ENCODE measurements at regions not wholly inside any gene's neighbourhood (a gene's known extent, or its start where the extent isn't known, plus 50 kb on each side); places are given as distances from the start of the nearest gene placed in this dataset.

DNA sequence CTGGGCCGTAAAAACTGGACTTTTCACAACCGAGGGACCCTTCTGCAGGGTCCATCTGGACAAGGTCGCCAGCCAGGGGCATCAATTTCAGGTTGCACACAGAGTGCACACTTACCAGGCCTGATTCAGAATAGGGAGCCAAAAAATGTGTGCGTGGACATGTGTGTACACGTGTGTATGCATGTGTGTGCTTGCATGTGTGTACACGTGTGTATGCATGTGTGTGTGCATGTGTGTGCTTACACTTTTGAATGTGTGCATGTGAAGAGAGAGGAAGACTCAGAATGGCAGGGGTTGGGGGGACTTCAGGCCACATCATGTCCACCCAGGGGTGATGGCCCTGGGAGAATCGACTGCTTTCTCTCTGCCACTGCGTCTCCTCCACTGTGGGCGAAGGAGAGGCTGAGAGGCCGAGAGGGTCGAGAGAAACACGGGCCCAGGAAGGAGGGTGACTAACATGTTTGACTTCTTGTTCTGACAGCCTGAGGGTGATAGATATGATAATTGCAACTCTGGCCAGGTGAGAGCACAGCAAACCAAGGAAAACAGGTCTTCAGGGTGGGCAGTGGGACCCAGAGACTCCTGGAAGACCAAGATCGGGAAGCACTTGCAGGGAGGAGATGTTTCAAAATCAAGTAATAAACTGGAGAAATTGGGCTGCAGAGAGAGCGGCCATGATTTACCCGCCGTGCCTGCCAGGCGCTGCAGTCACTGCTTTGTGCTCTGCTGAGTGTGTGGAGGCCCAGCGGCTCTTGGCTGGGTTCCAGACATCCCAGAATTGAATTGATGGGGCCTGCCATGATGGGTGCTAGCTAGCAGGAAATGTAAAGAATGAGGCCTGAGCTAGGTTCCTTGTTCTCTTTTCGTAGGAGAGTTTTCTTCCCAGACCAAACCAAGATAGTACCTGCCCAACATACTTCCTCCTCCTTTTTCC is 310.8 kb downstream of the QKI start:
- Histone ChIP-seq H3K36me3 (ENCODE audit: control insufficient read depth in 2 of 2, insufficient read depth in 2 of 2, low read length in 2 of 2) (no peaks in the 10 kb centered on the region), H3K27ac (ENCODE audit: low read length) (no peak overlapping the region), H3K9ac (ENCODE audit: low read length in 2 of 2) (no peak overlapping the region), H3K4me3 (ENCODE audit: low read length in 2 of 2) (no peak overlapping the region), H3K27me3 (ENCODE audit: control insufficient read depth in 1 of 2, insufficient read depth in 2 of 2, low read length in 2 of 2) (no peaks in the 10 kb centered on the region), H3K9me3 (ENCODE audit: control insufficient read depth in 2 of 2, low read length in 2 of 2) (no peaks in the 10 kb centered on the region), H3K4me1 (ENCODE audit: control insufficient read depth, insufficient read depth, low read length) (no peaks in the 10 kb centered on the region)

DNA sequence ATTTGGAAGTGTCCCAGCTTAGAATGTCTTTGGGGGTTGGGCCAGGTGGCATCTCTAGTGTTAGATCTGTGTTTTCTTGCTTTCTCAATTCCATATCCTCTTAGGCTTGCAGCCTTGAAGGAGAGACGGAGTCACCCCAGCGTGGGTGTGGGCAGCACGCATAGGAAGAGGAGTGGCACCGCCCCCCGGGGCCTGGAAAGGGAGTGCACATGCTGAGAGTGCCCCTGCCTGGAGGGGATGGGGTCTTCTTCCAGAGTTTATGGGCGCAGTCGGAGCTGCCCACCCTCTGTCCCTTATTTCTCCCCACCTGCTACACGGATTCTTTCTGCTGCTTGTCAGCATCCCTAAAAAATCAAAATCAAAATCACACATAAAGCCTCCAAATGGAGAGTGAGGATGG is 309.7 kb downstream of the QKI start:
- no peak overlapping the region for H3K27ac ChIP-seq (ENCODE audit: low read length)
- H3K27me3 ChIP-seq (ENCODE audit: control insufficient read depth in 1 of 2, insufficient read depth in 2 of 2, low read length in 2 of 2): peaks cover 0 to 1% of the 10 kb centered on the region in 2 donors
- H3K36me3 ChIP-seq (ENCODE audit: control insufficient read depth in 2 of 2, insufficient read depth in 2 of 2, low read length in 2 of 2): no peaks in the 10 kb centered on the region
- H3K9ac ChIP-seq (ENCODE audit: low read length in 2 of 2): no peak overlapping the region
- H3K9me3 ChIP-seq (ENCODE audit: control insufficient read depth in 2 of 2, low read length in 2 of 2): no peaks in the 10 kb centered on the region
- H3K4me3 ChIP-seq (ENCODE audit: low read length in 2 of 2): no peak overlapping the region
- H3K4me1 ChIP-seq (ENCODE audit: control insufficient read depth, insufficient read depth, low read length): no peaks in the 10 kb centered on the region

DNA sequence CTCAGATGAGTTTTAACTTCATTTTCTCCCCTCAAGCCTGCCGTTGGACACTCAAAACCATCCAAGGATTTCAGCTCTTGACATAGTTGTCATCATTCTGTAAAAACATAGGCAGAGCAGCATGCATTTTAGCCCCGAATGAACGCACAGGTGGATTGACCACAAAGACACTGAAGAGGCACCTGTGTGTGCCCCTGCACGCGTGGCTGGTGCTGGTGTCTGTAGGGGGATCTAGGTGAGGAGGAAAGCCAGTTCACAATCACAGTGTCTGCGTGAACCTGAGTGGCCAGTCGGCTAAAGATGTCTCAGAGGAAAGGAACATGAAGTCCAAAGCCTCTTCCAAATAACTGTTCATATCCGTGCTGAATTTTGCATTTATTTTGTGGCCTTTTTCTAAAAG is 309.2 kb downstream of the QKI start:
- no peak overlapping the region for H3K27ac ChIP-seq (ENCODE audit: low read length)
- no peaks in the 10 kb centered on the region for H3K4me1 ChIP-seq (ENCODE audit: control insufficient read depth, insufficient read depth, low read length)
- H3K27me3 ChIP-seq (ENCODE audit: control insufficient read depth in 1 of 2, insufficient read depth in 2 of 2, low read length in 2 of 2): peaks cover 0 to 2% of the 10 kb centered on the region in 2 donors
- no peak overlapping the region for H3K9ac ChIP-seq (ENCODE audit: low read length in 2 of 2)
- no peaks in the 10 kb centered on the region for H3K9me3 ChIP-seq (ENCODE audit: control insufficient read depth in 2 of 2, low read length in 2 of 2)
- no peak overlapping the region for H3K4me3 ChIP-seq (ENCODE audit: low read length in 2 of 2)
- no peaks in the 10 kb centered on the region for H3K36me3 ChIP-seq (ENCODE audit: control insufficient read depth in 2 of 2, insufficient read depth in 2 of 2, low read length in 2 of 2)

DNA sequence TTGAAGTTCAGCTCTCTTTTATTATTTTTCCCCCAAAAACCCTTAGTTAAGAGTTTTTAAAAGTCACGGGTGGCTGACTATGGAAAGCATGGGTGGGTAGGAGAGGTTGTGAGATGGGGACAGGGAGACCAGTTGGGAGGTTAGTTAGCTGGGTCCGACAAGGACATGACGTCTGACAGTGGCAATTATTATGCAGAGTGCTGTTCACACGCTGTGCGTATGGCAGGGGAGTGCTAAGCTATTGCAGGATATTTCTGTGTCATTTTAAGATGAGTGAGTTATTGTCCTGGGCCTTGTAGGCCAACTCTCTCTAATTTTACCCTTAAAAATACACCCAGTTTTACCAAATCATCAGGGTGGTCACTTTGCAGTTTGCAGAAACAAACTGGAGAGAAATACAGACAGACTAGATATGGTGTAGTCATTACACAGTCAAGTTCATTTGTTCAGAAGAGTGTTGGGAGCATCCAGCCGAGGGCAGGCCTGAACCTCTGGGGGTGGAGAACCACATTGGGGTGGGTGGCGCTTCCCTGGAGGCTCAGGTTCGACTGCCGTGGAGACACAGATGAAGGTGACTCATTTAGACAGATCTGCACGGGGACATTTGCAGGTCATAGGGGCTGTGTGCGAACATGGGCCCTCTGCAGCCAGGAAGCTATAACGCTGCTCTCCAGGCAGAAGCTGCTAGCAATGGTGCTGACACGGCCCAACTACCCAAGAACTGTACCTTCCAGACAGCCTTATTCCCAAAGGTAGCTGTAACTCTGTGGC is 307.6 kb downstream of the QKI start:
- no peak overlapping the region for H3K27ac ChIP-seq (ENCODE audit: low read length)
- H3K9me3 ChIP-seq (ENCODE audit: control insufficient read depth in 2 of 2, low read length in 2 of 2): no peaks in the 10 kb centered on the region
- H3K4me1 ChIP-seq (ENCODE audit: control insufficient read depth, insufficient read depth, low read length): no peaks in the 10 kb centered on the region
- no peaks in the 10 kb centered on the region for H3K36me3 ChIP-seq (ENCODE audit: control insufficient read depth in 2 of 2, insufficient read depth in 2 of 2, low read length in 2 of 2)
- no peak overlapping the region for H3K4me3 ChIP-seq (ENCODE audit: low read length in 2 of 2)
- peaks cover 0 to 2% of the 10 kb centered on the region in 2 donors for H3K27me3 ChIP-seq (ENCODE audit: control insufficient read depth in 1 of 2, insufficient read depth in 2 of 2, low read length in 2 of 2)
- H3K9ac ChIP-seq (ENCODE audit: low read length in 2 of 2): no peak overlapping the region

DNA sequence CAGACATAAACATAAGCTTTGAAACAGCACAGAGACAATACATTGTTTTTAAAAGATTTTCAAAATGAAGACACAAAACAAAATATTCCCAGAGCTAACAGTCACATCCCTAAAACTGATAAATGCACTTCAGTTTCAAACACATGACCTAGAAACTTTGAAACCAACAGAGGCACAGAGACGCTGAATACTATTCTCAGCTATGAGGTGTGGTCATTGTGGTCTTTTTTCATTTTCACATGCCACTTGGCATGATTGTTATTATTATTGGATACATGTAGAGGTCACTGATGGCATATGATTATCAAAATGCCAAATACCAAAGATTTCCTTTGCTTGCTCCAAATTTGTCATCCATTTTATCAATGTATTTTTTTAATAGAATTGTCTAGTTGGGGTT is 306.9 kb downstream of the QKI start:
- Histone ChIP-seq H3K9ac (ENCODE audit: low read length in 2 of 2) (no peak overlapping the region), H3K36me3 (ENCODE audit: control insufficient read depth in 2 of 2, insufficient read depth in 2 of 2, low read length in 2 of 2) (no peaks in the 10 kb centered on the region), H3K9me3 (ENCODE audit: control insufficient read depth in 2 of 2, low read length in 2 of 2) (no peaks in the 10 kb centered on the region), H3K27me3 (ENCODE audit: control insufficient read depth in 1 of 2, insufficient read depth in 2 of 2, low read length in 2 of 2) (peaks cover 0 to 2% of the 10 kb centered on the region in 2 donors), H3K27ac (ENCODE audit: low read length) (no peak overlapping the region), H3K4me1 (ENCODE audit: control insufficient read depth, insufficient read depth, low read length) (no peaks in the 10 kb centered on the region), H3K4me3 (ENCODE audit: low read length in 2 of 2) (no peak overlapping the region)

DNA sequence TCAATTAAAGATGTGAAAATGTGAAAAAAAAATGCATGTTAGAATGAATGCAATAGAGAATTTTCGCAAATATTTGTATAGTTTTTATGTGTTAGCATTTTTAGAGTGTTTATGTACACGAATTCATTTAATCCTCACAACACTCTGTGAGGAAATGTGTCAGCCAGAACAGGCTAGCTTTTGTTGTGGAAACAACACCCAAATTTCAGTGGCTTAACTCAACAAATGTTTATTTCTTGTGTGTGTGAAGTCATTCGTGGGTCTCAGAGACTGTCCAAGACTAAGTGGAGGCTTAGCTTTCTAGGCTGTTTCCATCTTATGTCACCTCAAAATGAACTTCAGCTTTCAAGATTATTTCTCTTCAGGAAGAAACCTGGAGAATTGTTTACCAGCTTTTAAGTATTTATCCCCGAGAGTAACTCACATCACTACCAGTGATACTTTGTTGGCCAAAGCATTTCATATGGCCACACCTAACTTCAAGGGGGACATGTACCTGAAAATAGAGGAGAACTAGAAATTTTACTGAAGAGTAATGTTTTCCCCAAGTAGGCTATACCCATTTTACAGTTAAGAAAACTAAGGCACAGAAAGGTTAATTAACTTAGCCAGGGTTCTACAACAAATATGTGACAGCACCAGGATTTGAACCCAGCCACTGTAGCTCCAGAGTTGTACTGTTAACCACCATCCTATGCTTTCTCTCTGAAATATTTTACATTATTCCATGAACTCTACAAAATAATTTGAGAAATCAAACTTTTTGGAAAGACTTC is 306.1 kb downstream of the QKI start:
- H3K4me3 ChIP-seq (ENCODE audit: low read length in 2 of 2): no peak overlapping the region
- peaks cover 0 to 2% of the 10 kb centered on the region in 2 donors for H3K27me3 ChIP-seq (ENCODE audit: control insufficient read depth in 1 of 2, insufficient read depth in 2 of 2, low read length in 2 of 2)
- no peak overlapping the region for H3K27ac ChIP-seq (ENCODE audit: low read length)
- H3K9me3 ChIP-seq (ENCODE audit: control insufficient read depth in 2 of 2, low read length in 2 of 2): no peaks in the 10 kb centered on the region
- no peak overlapping the region for H3K9ac ChIP-seq (ENCODE audit: low read length in 2 of 2)
- no peaks in the 10 kb centered on the region for H3K4me1 ChIP-seq (ENCODE audit: control insufficient read depth, insufficient read depth, low read length)
- H3K36me3 ChIP-seq (ENCODE audit: control insufficient read depth in 2 of 2, insufficient read depth in 2 of 2, low read length in 2 of 2): no peaks in the 10 kb centered on the region

DNA sequence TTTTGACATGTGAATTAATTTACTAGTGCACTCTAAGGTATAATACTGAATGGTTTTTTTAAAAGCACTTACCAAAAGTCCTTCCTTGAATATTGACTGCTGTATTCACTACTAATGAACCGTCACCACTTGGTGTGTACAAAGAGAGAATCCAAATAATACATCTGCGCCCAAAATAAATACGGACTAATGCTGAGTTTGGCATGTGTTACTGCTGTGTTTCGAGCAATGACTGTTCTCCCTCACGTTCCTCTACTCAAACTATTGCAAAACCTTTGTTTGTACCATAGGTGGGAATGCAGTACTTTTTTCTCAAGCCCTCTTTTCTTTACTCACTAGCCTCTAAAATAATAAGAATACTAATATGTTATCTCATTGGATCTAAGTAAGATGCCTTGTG is 305.5 kb downstream of the QKI start:
- H3K27me3 ChIP-seq (ENCODE audit: control insufficient read depth in 1 of 2, insufficient read depth in 2 of 2, low read length in 2 of 2): peaks cover 0 to 2% of the 10 kb centered on the region in 2 donors
- no peak overlapping the region for H3K9ac ChIP-seq (ENCODE audit: low read length in 2 of 2)
- H3K9me3 ChIP-seq (ENCODE audit: control insufficient read depth in 2 of 2, low read length in 2 of 2): no peaks in the 10 kb centered on the region
- no peak overlapping the region for H3K4me3 ChIP-seq (ENCODE audit: low read length in 2 of 2)
- no peaks in the 10 kb centered on the region for H3K4me1 ChIP-seq (ENCODE audit: control insufficient read depth, insufficient read depth, low read length)
- H3K36me3 ChIP-seq (ENCODE audit: control insufficient read depth in 2 of 2, insufficient read depth in 2 of 2, low read length in 2 of 2): no peaks in the 10 kb centered on the region
- no peak overlapping the region for H3K27ac ChIP-seq (ENCODE audit: low read length)

DNA sequence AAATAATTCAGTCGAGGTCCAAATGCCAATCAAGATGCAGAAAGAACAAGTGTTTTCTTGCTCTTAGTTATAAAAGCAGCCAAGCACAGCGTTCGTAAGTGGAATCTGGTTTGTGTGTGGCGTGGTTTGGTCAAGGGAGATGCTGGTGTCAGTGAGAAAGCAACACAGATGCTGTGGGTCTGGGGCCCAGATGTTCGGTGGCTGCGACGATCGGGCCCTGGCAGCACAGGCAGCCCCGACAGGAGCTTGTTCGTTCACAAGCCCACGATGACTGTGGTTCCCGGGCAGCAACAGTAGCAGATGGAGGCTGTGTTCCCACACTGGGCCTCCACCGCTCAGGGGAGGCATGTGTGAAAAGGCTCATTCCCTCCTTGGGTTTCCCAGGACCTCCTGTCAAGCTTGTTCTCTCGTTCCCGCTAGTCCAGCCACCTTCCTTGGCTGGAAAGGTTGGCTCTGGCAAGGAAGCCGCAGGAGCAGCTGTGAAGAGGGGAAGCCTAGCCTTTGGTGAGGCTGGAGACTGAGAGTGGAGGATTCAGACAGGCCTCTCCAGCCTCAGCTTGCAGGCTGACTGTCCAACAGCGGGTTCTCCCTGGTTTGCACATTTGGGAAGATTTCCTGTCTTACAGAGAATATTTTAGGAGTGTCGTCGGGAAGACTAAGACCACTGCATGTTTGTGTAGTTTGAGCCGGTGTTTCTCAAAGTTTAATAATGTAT is 304.7 kb downstream of the QKI start:
- no peak overlapping the region for H3K27ac ChIP-seq (ENCODE audit: low read length)
- H3K36me3 ChIP-seq (ENCODE audit: control insufficient read depth in 2 of 2, insufficient read depth in 2 of 2, low read length in 2 of 2): no peaks in the 10 kb centered on the region
- peaks cover 0 to 2% of the 10 kb centered on the region in 2 donors for H3K27me3 ChIP-seq (ENCODE audit: control insufficient read depth in 1 of 2, insufficient read depth in 2 of 2, low read length in 2 of 2)
- H3K4me3 ChIP-seq (ENCODE audit: low read length in 2 of 2): no peak overlapping the region
- no peaks in the 10 kb centered on the region for H3K9me3 ChIP-seq (ENCODE audit: control insufficient read depth in 2 of 2, low read length in 2 of 2)
- no peak overlapping the region for H3K9ac ChIP-seq (ENCODE audit: low read length in 2 of 2)
- no peaks in the 10 kb centered on the region for H3K4me1 ChIP-seq (ENCODE audit: control insufficient read depth, insufficient read depth, low read length)

DNA sequence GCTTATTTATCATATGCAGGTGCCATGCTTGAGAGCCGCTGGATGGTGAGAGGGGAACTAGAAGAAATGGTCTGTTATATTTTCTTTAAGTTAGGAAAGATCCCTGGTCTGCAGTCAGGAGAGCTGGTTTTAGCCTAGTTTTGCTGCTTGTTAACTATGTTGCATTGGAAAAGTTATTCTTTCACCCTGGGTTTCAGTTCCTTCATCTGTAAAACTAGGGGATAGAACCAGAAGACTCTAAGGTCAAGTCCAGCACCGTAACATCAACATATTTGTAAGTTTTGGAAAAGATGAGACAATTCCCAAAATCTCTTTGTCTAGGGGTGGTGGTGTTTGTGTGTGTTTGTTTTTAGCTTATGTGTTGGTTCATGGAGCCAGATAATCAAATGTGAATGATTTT is 304.0 kb downstream of the QKI start:
- Histone ChIP-seq H3K27ac (ENCODE audit: low read length) (no peak overlapping the region), H3K27me3 (ENCODE audit: control insufficient read depth in 1 of 2, insufficient read depth in 2 of 2, low read length in 2 of 2) (peaks cover 0 to 2% of the 10 kb centered on the region in 2 donors), H3K36me3 (ENCODE audit: control insufficient read depth in 2 of 2, insufficient read depth in 2 of 2, low read length in 2 of 2) (no peaks in the 10 kb centered on the region), H3K4me3 (ENCODE audit: low read length in 2 of 2) (no peak overlapping the region), H3K9ac (ENCODE audit: low read length in 2 of 2) (no peak overlapping the region), H3K4me1 (ENCODE audit: control insufficient read depth, insufficient read depth, low read length) (no peaks in the 10 kb centered on the region), H3K9me3 (ENCODE audit: control insufficient read depth in 2 of 2, low read length in 2 of 2) (no peaks in the 10 kb centered on the region)

All from stomach smooth muscle (tissue), 2 donors.